ENCODE measurements at regions not wholly inside any gene's neighbourhood (a gene's known extent, or its start where the extent isn't known, plus 50 kb on each side); places are given as distances from the start of the nearest gene placed in this dataset.
"Not testable (repeated sequence)": the region's sequence is repeated elsewhere in the genome, so short reads cannot be mapped to it uniquely, and the experiment has no call there.

- no peak for DNase-seq (ENCODE audit: low spot score)
These were observed 588.9 kb downstream of the NR2F1-AS1 start for GRCh38 chr5:92992073-92992472.

- no peak for DNase-seq (ENCODE audit: low spot score)
These were observed 589.4 kb downstream of the NR2F1-AS1 start for GRCh38 chr5:92991581-92992067.

GRCh38 chr5:92990771-92991170 lies 590.2 kb downstream of the NR2F1-AS1 start:
- DNase-seq (ENCODE audit: low spot score) = no peak

- DNase-seq (ENCODE audit: low spot score) = no peak
These were observed 600.0 kb downstream of the NR2F1-AS1 start for GRCh38 chr5:92981001-92981400.

GRCh38 chr5:92980491-92980890 lies 600.5 kb downstream of the NR2F1-AS1 start:
- DNase-seq (ENCODE audit: low spot score) = no peak

- DNase-seq (ENCODE audit: low spot score) = no peak
These were observed 601.3 kb downstream of the NR2F1-AS1 start for GRCh38 chr5:92979716-92980115.

- no peak for DNase-seq (ENCODE audit: low spot score)
These were observed 603.0 kb downstream of the NR2F1-AS1 start for GRCh38 chr5:92977846-92978540.

GRCh38 chr5:92976156-92976555 lies 604.9 kb downstream of the NR2F1-AS1 start:
- DNase-seq (ENCODE audit: low spot score) = no peak

- DNase-seq (ENCODE audit: low spot score) = no peak
These were observed 611.2 kb downstream of the NR2F1-AS1 start for GRCh38 chr5:92969781-92970237.

- no peak for DNase-seq (ENCODE audit: low spot score)
These were observed 611.7 kb downstream of the NR2F1-AS1 start for GRCh38 chr5:92969191-92969780.

GRCh38 chr5:92963800-92964199 lies 617.2 kb downstream of the NR2F1-AS1 start:
- DNase-seq (ENCODE audit: low spot score) = no peak

- no peak for DNase-seq (ENCODE audit: low spot score)
These were observed 618.3 kb downstream of the NR2F1-AS1 start for GRCh38 chr5:92962752-92963151.

- DNase-seq (ENCODE audit: low spot score) = no peak
These were observed 624.1 kb downstream of the NR2F1-AS1 start for GRCh38 chr5:92956886-92957285.

- no peak for DNase-seq (ENCODE audit: low spot score)
These were observed 628.8 kb downstream of the NR2F1-AS1 start for GRCh38 chr5:92952243-92952642.

- no peak for DNase-seq (ENCODE audit: low spot score)
These were observed 629.3 kb downstream of the NR2F1-AS1 start for GRCh38 chr5:92951746-92952145.

GRCh38 chr5:92946546-92946945 lies 634.5 kb downstream of the NR2F1-AS1 start:
- no peak for DNase-seq (ENCODE audit: low spot score)

- no peak for DNase-seq (ENCODE audit: low spot score)
These were observed 635.4 kb downstream of the NR2F1-AS1 start for GRCh38 chr5:92945605-92946097.

GRCh38 chr5:92944903-92945604 lies 636.0 kb downstream of the NR2F1-AS1 start:
- DNase-seq (ENCODE audit: low spot score) = no peak

GRCh38 chr5:92944337-92944736 lies 636.7 kb downstream of the NR2F1-AS1 start:
- peak; percentile 44 for DNase-seq (ENCODE audit: low spot score)

- DNase-seq (ENCODE audit: low spot score) = no peak
These were observed 638.3 kb downstream of the NR2F1-AS1 start for GRCh38 chr5:92942762-92943161.

- DNase-seq (ENCODE audit: low spot score) = no peak
These were observed 639.2 kb downstream of the NR2F1-AS1 start for GRCh38 chr5:92941806-92942205.

GRCh38 chr5:92939428-92939827 lies 641.6 kb downstream of the NR2F1-AS1 start:
- DNase-seq (ENCODE audit: low spot score) = peak; percentile 71

- DNase-seq (ENCODE audit: low spot score) = not testable (repeated sequence)
These were observed 643.6 kb downstream of the NR2F1-AS1 start for GRCh38 chr5:92937396-92937795.
